ENCODE measurements at regions not wholly inside any gene's neighbourhood (a gene's known extent, or its start where the extent isn't known, plus 50 kb on each side); places are given as distances from the start of the nearest gene placed in this dataset.
"Not testable (repeated sequence)": the region's sequence is repeated elsewhere in the genome, so short reads cannot be mapped to it uniquely, and the experiment has no call there.

- WGBS, 3 donors: 60 to 65% (median 64%) methylated on average over 1 of the region's 1 CpG
- H3K9me3 ChIP-seq: peaks cover 3% of the 10 kb centered on the region
- no peak for TF ChIP-seq CTCF (IDR thresholded peaks at IDR 0.05)
- H3K36me3 ChIP-seq (ENCODE audit: insufficient read depth in 1 of 2, low read depth in 1 of 2): no peaks in the 10 kb centered on the region
- no peak overlapping the region for H3K27ac ChIP-seq
- intact Hi-C loops (cut with DNase I): no loop called here
- no peaks in the 10 kb centered on the region for H3K27me3 ChIP-seq (ENCODE audit: insufficient read depth in 3 of 3, low read length in 2 of 3)
- DNase-seq (no peak), ATAC-seq (no peak)
- no peaks in the 10 kb centered on the region for H3K4me1 ChIP-seq
- H3K4me3 ChIP-seq: no peak overlapping the region
Observed at GRCh38 chr7:119647286-119647685, 625.7 kb upstream of the KCND2 start.

GRCh38 chr7:119648752-119649151 is 624.2 kb upstream of the KCND2 start:
- H3K27ac ChIP-seq; intact Hi-C loops (cut with DNase I); H3K4me3 ChIP-seq; DNase-seq; H3K36me3 ChIP-seq (ENCODE audit: insufficient read depth in 1 of 2, low read depth in 1 of 2); H3K4me1 ChIP-seq; H3K9me3 ChIP-seq; H3K27me3 ChIP-seq (ENCODE audit: insufficient read depth in 3 of 3, low read length in 2 of 3); ATAC-seq: not testable (repeated sequence)
- WGBS, 3 donors: 65 to 77% (median 75%) methylated on average over 3 of the region's 3 CpGs

- no peak overlapping the region for H3K4me3 ChIP-seq
- no peaks in the 10 kb centered on the region for H3K27me3 ChIP-seq (ENCODE audit: insufficient read depth in 3 of 3, low read length in 2 of 3)
- intact Hi-C loops (cut with DNase I): no loop called here
- H3K9me3 ChIP-seq: no peaks in the 10 kb centered on the region
- no peaks in the 10 kb centered on the region for H3K4me1 ChIP-seq
- no peaks in the 10 kb centered on the region for H3K36me3 ChIP-seq (ENCODE audit: insufficient read depth in 1 of 2, low read depth in 1 of 2)
- no peak for TF ChIP-seq CTCF (IDR thresholded peaks at IDR 0.05)
- no peak for DNase-seq
- WGBS, 3 donors: 51 to 66% (median 65%) methylated on average over 2 of the region's 2 CpGs
- no peak overlapping the region for H3K27ac ChIP-seq
- ATAC-seq: no peak
Observed at GRCh38 chr7:119660080-119660479, 612.9 kb upstream of the KCND2 start.

- H3K9me3 ChIP-seq: no peaks in the 10 kb centered on the region
- no peak overlapping the region for H3K27ac ChIP-seq
- H3K27me3 ChIP-seq (ENCODE audit: insufficient read depth in 3 of 3, low read length in 2 of 3): no peaks in the 10 kb centered on the region
- intact Hi-C loops (cut with DNase I): no loop called here
- H3K4me1 ChIP-seq: no peaks in the 10 kb centered on the region
- no peak overlapping the region for H3K4me3 ChIP-seq
- ATAC-seq (no peak), DNase-seq (no peak)
- H3K36me3 ChIP-seq (ENCODE audit: insufficient read depth in 1 of 2, low read depth in 1 of 2): no peaks in the 10 kb centered on the region
- no peak for TF ChIP-seq CTCF (IDR thresholded peaks at IDR 0.05)
- 26 to 38% (median 33%) methylated on average over 1 of the region's 1 CpG for WGBS, 3 donors
Observed at GRCh38 chr7:119664601-119665000, 608.4 kb upstream of the KCND2 start.

GRCh38 chr7:119665796-119666195 is 607.2 kb upstream of the KCND2 start:
- Histone ChIP-seq H3K27me3 (ENCODE audit: insufficient read depth in 3 of 3, low read length in 2 of 3) (no peaks in the 10 kb centered on the region), H3K4me3 (no peak overlapping the region), H3K27ac (no peak overlapping the region), H3K36me3 (ENCODE audit: insufficient read depth in 1 of 2, low read depth in 1 of 2) (no peaks in the 10 kb centered on the region), H3K9me3 (no peaks in the 10 kb centered on the region), H3K4me1 (no peaks in the 10 kb centered on the region)
- TF ChIP-seq CTCF (IDR thresholded peaks at IDR 0.05): no peak
- no peak for DNase-seq
- no peak for ATAC-seq
- intact Hi-C loops (cut with DNase I): no loop called here
